Fibroblast of mammary gland (primary cell): ENCODE measurements at regions not wholly inside any gene's neighbourhood (a gene's known extent, or its start where the extent isn't known, plus 50 kb on each side); places are given as distances from the start of the nearest gene placed in this dataset.

ENCODE experiments used
- DNase-seq: peaks from one replicate; pipeline ENCODE4 v3.0.0-alpha.2; 2010; ENCODE audit warnings: low read depth
- H3K4me3 ChIP-seq: 2 replicates; pipeline ENCODE4 v1.5.1; 2011; ENCODE audit warnings: low read depth, mild to moderate bottlenecking, low read length, moderate library complexity; ENCODE audit not compliant: control insufficient read depth
- TF ChIP-seq, protein P1 (sequence below): conservative IDR thresholded peaks from 2 replicates; pipeline ENCODE4 v1.5.1; 2011; ENCODE audit warnings: low read depth, low read length, inconsistent platforms; ENCODE audit not compliant: control insufficient read depth, insufficient read depth

DNA sequence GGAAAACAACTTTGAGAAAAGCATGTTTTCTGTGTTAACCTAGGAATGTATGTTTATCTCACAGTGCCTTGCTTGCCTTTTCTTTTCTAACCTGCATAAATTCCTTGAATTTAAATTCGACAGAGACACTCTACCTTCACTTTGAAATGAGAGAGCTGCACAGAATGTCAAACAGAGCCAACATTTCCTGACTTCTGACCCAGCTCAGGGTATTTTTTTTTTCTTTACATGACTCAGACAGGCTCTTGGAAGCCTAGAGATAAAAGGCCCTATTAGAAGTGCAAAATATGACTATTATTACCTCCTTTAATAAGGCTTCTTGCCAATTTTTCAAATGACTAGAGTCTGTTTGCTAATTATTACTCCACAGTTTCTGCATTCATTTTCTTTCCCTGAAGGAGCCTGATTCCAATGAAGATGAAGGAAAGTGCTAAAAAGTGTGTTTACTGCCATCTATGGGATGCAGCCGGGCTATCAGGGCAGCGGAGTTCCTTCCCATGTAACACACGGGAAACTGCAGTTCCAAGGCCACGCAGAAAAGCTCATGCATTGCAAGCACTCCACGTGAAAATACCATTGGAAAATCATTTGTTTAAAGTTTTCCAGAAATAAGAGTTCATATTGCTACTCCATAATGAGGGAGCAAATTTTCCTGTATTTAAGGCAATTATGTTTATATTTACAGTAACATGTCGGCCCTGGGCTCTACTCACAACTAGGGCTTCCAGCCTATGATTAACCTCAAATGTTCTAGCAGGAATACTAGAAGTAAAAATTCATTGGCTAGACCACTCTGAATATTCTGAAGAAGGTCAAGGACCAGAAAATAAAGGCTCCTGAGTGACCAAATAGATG, 485.6 kb downstream of the ZSWIM6 start:
- H3K4me3 ChIP-seq = no peak overlapping the region
- TF ChIP-seq, protein P1, sequence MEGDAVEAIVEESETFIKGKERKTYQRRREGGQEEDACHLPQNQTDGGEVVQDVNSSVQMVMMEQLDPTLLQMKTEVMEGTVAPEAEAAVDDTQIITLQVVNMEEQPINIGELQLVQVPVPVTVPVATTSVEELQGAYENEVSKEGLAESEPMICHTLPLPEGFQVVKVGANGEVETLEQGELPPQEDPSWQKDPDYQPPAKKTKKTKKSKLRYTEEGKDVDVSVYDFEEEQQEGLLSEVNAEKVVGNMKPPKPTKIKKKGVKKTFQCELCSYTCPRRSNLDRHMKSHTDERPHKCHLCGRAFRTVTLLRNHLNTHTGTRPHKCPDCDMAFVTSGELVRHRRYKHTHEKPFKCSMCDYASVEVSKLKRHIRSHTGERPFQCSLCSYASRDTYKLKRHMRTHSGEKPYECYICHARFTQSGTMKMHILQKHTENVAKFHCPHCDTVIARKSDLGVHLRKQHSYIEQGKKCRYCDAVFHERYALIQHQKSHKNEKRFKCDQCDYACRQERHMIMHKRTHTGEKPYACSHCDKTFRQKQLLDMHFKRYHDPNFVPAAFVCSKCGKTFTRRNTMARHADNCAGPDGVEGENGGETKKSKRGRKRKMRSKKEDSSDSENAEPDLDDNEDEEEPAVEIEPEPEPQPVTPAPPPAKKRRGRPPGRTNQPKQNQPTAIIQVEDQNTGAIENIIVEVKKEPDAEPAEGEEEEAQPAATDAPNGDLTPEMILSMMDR = peak; percentile 68
- DNase-seq = peak; percentile 43

DNA sequence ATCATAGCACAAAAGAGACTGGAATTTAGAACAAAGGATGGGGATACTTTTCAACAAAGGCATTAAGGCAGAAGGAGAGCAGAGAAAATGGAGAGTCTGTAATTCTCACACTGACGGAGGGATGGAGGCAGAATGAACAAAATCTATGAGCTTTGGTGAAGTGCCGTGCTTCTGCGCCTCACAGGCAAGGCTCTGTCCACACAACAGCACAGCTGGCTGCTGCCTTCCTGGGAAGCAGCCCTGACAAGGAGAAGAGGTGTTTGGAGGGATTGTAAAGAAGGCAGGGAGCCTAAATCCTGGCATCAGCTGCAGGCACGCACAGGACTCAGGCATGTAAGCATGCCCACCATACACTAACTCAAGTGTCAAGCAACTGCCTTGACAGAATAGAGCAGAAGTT, 485.2 kb upstream of the KIF2A start:
- TF ChIP-seq, protein P1 = no peak
- H3K4me3 ChIP-seq = no peak overlapping the region
- DNase-seq = no peak

DNA sequence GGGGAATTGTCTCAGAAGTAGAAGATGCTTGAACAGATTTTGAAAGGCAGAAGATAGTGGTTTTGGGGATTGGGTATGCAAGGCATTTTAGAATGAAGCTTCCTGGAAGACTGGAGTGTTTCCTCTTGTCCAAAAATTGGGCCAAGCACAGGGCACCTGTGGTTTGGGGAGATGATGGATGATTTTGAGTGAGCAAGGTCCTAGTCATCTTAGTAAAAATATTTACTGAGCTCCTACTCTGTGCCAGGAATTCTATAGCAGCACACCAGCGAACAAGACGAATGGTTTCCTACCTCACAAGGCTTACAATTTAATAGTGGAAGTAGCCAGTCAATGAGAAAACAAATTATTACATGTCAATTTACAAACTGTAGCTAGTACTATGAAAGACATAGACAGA, 484.4 kb upstream of the KIF2A start:
- TF ChIP-seq, protein P1 = no peak
- no peak overlapping the region for H3K4me3 ChIP-seq
- DNase-seq = no peak

DNA sequence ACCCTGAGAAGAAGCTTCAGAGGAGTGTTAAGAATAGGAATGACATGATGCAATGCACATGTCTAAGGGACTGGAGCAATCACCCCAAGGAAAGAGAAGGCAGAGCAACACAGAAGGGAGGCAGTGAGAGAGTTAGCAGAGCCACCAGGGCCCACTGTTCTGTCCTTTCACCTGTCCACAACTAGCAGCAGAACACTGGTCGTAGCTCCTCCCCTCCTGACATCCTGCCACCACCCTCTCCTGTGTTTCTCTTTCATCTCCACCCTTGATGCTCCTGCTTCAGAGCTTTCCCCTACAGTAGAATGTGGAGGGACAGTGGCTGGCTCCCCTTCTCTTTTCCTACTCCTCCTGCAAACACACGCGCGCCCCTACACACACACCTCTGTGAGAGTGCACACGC, 483.4 kb upstream of the KIF2A start:
- TF ChIP-seq, protein P1 = no peak
- no peak overlapping the region for H3K4me3 ChIP-seq
- no peak for DNase-seq

DNA sequence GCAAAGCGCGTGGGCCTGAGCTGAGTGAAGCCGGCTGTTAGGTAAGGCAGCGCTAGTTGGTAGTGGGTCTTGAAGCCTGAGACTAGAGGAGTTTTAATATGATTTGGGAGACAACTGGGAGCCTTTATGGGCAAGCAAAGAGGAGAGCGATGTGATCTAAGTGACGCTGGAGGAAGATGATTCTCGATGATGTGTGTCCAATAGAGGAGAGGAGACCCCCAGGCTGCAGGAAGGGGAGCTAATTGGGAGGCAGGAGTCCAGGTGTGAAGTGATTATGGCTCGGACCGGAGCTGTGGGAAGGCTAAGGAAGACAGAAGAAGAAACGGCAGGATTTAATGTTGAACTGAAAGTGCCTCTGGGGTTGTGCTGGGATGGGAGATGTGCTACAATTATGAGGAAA, 482.9 kb upstream of the KIF2A start:
- DNase-seq = no peak
- TF ChIP-seq, protein P1 = no peak
- H3K4me3 ChIP-seq = no peak overlapping the region

DNA sequence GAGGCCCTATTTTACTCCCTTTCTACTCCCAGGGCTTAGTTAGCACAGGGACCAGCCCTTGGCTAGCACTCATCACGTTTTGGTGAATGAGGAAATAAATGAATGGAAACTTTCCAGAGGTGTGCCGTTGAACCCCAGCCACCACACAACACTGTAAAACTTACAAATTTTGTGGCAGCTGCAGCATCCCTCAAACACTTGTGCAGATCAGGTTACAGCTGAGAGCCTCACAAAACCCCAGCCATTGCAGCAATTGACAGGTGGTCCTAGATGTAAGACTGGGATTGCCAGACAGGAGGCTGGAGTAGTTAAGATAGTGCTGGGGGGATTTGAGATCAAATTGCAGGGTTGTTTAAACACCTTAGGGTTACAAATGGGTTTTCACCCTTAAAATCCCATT, 482.2 kb upstream of the KIF2A start:
- TF ChIP-seq, protein P1 = no peak
- DNase-seq = no peak
- no peak overlapping the region for H3K4me3 ChIP-seq
